K562 (cell line): ENCODE measurements at regions not wholly inside any gene's neighbourhood (a gene's known extent, or its start where the extent isn't known, plus 50 kb on each side); places are given as distances from the start of the nearest gene placed in this dataset.

ENCODE experiments used
- ATAC-seq: fragments of 200-7000 bp; cut with Tn5 transposase; 3 replicates; pipeline ENCODE4 v1.9.1; 2020; ENCODE audit warnings: moderate library complexity
- BruUV-seq: library from RNA; stranded (reverse); fragments of 400-500 nt; replicated peaks from 2 replicates; lab custom pipeline; 2021; lab: Mats Ljungman, UMichigan
- CTCF ChIA-PET: fragments of 300-600 bp; formaldehyde crosslinking; extraction: SDS; loops from one replicate; lab custom pipeline; 2021; ENCODE audit warnings: low intra/inter-chr PET ratio; lab: Yijun Ruan, JAX
- POLR2A ChIA-PET: fragments of 300-600, 350-650 bp; sonication (Branson Sonifier 250); formaldehyde crosslinking; extraction: SDS; loops from one replicate; lab custom pipeline; 2021; ENCODE audit warnings: antibody characterized with exemption, inconsistent platforms; lab: Yijun Ruan, JAX
- DNase-seq, 4 experiments: peaks; one replicate each; pipeline versions ENCODE4 v3.0.0 to v3.0.0-alpha.2; 2011 to 2018; ENCODE audit warnings: low spot score in 3 of 4, mixed read lengths in 3 of 4; ENCODE audit errors: extremely low read depth in 1 of 4
- FAIRE-seq: peaks from 2 replicates; lab custom pipeline; 2011; peaks lifted over from hg19 to GRCh38; lab: Jason Lieb, UNC
- H2AFZ ChIP-seq: 2 replicates; pipeline ENCODE4 v1.6.0; 2011; ENCODE audit warnings: low read depth, low read length, control low read depth, inconsistent platforms
- H3K27ac ChIP-seq: fragments of 200-600 bp; 3 replicates; pipeline ENCODE4 v1.8.0; 2011; ENCODE audit warnings: low read depth, mild to moderate bottlenecking, control low read depth, inconsistent platforms, low read length, moderate library complexity, mixed read lengths; ENCODE audit errors: extremely low read depth
- H3K27me3 ChIP-seq, 2 experiments: fragments of 300-600 bp in 1 of 2; 2 replicates in 1 of 2; 3 replicates in 1 of 2; pipeline versions ENCODE4 v1.6.0 to v1.8.0; 2011; ENCODE audit warnings: inconsistent platforms in 2 of 2, low read length in 2 of 2, mild to moderate bottlenecking in 1 of 2, mixed read lengths in 1 of 2, moderate library complexity in 1 of 2; ENCODE audit not compliant: control insufficient read depth in 2 of 2, insufficient read depth in 2 of 2
- H3K36me3 ChIP-seq: fragments of 300-600 bp; 3 replicates; pipeline ENCODE4 v1.8.0; 2011; ENCODE audit warnings: mild to moderate bottlenecking, low read length, inconsistent platforms; ENCODE audit not compliant: control insufficient read depth, insufficient read depth
- H3K4me1 ChIP-seq, 2 experiments: fragments of 200-600 bp in 1 of 2; replicated peaks in 1 of 2; 2 replicates in 1 of 2; 3 replicates in 1 of 2; pipeline versions ENCODE4 v1.5.1 to v1.8.0; 2011; ENCODE audit warnings: inconsistent platforms in 2 of 2, low read length in 2 of 2, mild to moderate bottlenecking in 1 of 2, mixed read lengths in 1 of 2, moderate library complexity in 1 of 2; ENCODE audit not compliant: control insufficient read depth in 2 of 2, insufficient read depth in 2 of 2
- H3K4me2 ChIP-seq: 2 replicates; pipeline ENCODE4 v1.6.1; 2011; ENCODE audit warnings: low read length, control low read depth, inconsistent platforms, mixed read lengths; ENCODE audit not compliant: insufficient read depth
- H3K4me3 ChIP-seq: fragments of 200-600 bp; sonication (generic), shearing (Covaris generic); 2 replicates; pipeline ENCODE4 v1.5.1; 2016; ENCODE audit warnings: control low read depth, inconsistent platforms
- H3K79me2 ChIP-seq: fragments of 200-600 bp; 3 replicates; pipeline ENCODE4 v1.8.0; 2011; ENCODE audit warnings: low read length, inconsistent platforms; ENCODE audit not compliant: control insufficient read depth, insufficient read depth
- H3K9ac ChIP-seq, 2 experiments: 2 replicates each; pipeline versions ENCODE4 v1.6.0 to v1.6.1; 2011; ENCODE audit warnings: low read depth in 2 of 2, low read length in 2 of 2, control low read depth in 1 of 2, inconsistent platforms in 1 of 2, mild to moderate bottlenecking in 1 of 2, mixed read lengths in 1 of 2; ENCODE audit not compliant: insufficient read depth in 1 of 2
- H3K9me1 ChIP-seq: one replicate; pipeline ENCODE4 v1.6.0; 2011; ENCODE audit warnings: inconsistent platforms, mild to moderate bottlenecking, low read length, moderate library complexity; ENCODE audit not compliant: control insufficient read depth, insufficient read depth
- H3K9me3 ChIP-seq: replicated peaks from 2 replicates; pipeline ENCODE4 v1.5.1; 2011; ENCODE audit warnings: low read depth, low read length, inconsistent platforms; ENCODE audit not compliant: control insufficient read depth, insufficient read depth
- H4K20me1 ChIP-seq: replicated peaks from 2 replicates; pipeline ENCODE4 v1.6.1; 2011; ENCODE audit warnings: low read length, inconsistent platforms, mixed read lengths; ENCODE audit not compliant: control insufficient read depth, insufficient read depth
- BACH1 ChIP-seq: fragments of 200-800 bp; sonication (Bioruptor generic); IDR thresholded peaks from 2 replicates; pipeline ENCODE4 v1.6.1; 2016; ENCODE audit warnings: missing genetic modification characterization, missing compliant biosample characterization
- CHD2 ChIP-seq: IDR thresholded peaks from 2 replicates; pipeline ENCODE4 v1.6.1; 2011; ENCODE audit warnings: low read depth, low read length
- ESRRA ChIP-seq: fragments of 450-650 bp; IDR thresholded peaks from 2 replicates; pipeline ENCODE4 v1.6.1; 2014; ENCODE audit warnings: low read depth, mild to moderate bottlenecking, moderate library complexity, borderline replicate concordance
- NFYB ChIP-seq: IDR thresholded peaks from 2 replicates; pipeline ENCODE4 v1.6.1; 2011; ENCODE audit warnings: mild to moderate bottlenecking, moderate library complexity; ENCODE audit not compliant: insufficient read length; ENCODE audit errors: extremely low read depth
- SPI1 ChIP-seq: IDR thresholded peaks from 2 replicates; pipeline ENCODE4 v1.6.1; 2011; ENCODE audit warnings: low read depth, low read length, control low read depth, borderline replicate concordance
- WHSC1 ChIP-seq: IDR thresholded peaks from one replicate; pipeline ENCODE4 v1.6.1; 2012; ENCODE audit warnings: low read length, control low read depth, inconsistent platforms
- WGBS: fragments of 100-300 bp; shearing (Covaris generic); methylation state at CpG from one replicate; pipeline ENCODE4 v1.1.6; 2016; ENCODE audit warnings: low coverage, mixed read lengths; ENCODE audit not compliant: insufficient coverage; ENCODE audit errors: missing lambda C conversion rate; 5-methylcytosine and 5-hydroxymethylcytosine counted together
- in situ Hi-C: fragments of 300-500 bp; cut with MboI; formaldehyde crosslinking; loops from 4 replicates; pipeline ENCODE4 v1.15.0; 2018; ENCODE audit warnings: inconsistent platforms, mixed read lengths
- intact Hi-C: fragments of 100-400 bp; cut with micrococcal nuclease; formaldehyde crosslinking; loops from 2 replicates; pipeline ENCODE4 v1.14.2; 2022

GRCh38 chr9:129480745-129481144, 140.2 kb downstream of the C9orf50 start:
- H3K79me2 ChIP-seq = peaks cover 5% of the 10 kb centered on the region; the same call in 2 of the 3 replicates
- H3K9me3 ChIP-seq = 0 out of 2 replicates have a peak, but pooled peaks cover under 1% of the 10 kb centered on the region
- intact Hi-C loops = loop anchor here (5.0 kb wide), 1 partner anchor 68 kb away; no protein-coding TSS in a partner anchor
- peak overlapping the region; percentile 52 for H2AFZ ChIP-seq
- BruUV-seq = no TSS peak
- peak overlapping the region; percentile 83 for H3K27ac ChIP-seq
- H3K36me3 ChIP-seq = no peaks in the 10 kb centered on the region
- peak overlapping the region; percentile 75 for H3K4me2 ChIP-seq
- in situ Hi-C loops = loop anchor here (10.0 kb wide), 1 partner anchor 306 kb away; the partner anchor contains the start of gene IER5L
- 54% methylated on average over 1 of the region's 1 CpG for WGBS
- H3K9me1 ChIP-seq = no peaks in the 10 kb centered on the region
- POLR2A ChIA-PET = interaction anchor here (0.6 to 1.5 kb wide), 6 partner anchors 10 to 301 kb away, joined by 3 to 4 read pairs (median 3); no protein-coding TSS in a partner anchor
- peaks cover 67 to 79% of the 10 kb centered on the region in 2 experiments for H3K4me1 ChIP-seq
- 0 out of 3 replicates have a peak, but pooled peaks have one; percentile 4 for ATAC-seq
- CTCF ChIA-PET = no interaction called here
- H3K9ac ChIP-seq = peak overlapping the region; percentile 72 to 92; a peak in 3 of 4 replicates
- no peak for FAIRE-seq
- H3K27me3 ChIP-seq = no peaks in the 10 kb centered on the region
- H4K20me1 ChIP-seq = no peaks in the 10 kb centered on the region
- H3K4me3 ChIP-seq = no peak overlapping the region
- DNase-seq = no peak
- TF ChIP-seq SPI1 (no peak), CHD2 (no peak), ESRRA (peak; percentile 65; the same call in 1 of the 2 replicates), BACH1 (tag) (no peak), NFYB (no peak), WHSC1 (no peak)
